ENCODE measurements at regions not wholly inside any gene's neighbourhood (a gene's known extent, or its start where the extent isn't known, plus 50 kb on each side); places are given as distances from the start of the nearest gene placed in this dataset.

DNA sequence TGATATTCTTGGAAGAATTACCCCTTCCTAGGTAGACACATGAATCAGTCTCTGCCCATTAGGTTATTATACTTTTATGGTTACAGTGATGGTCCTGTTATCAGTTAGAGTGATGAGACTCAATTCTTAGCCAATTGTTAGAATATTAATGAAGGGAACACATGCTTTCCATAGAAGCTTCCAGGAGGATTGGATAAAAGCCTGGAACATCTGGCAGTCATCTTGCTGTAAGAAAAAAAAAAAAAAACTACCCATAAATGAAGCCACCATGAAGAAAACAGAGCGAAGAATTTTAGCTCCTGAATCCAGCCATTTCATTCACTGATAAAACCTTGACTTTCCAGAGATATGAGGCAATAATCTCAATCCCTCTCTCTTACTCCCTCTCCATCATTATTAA is 262.5 kb upstream of the GRIN3A start:
- H3K27ac ChIP-seq = no peak overlapping the region
- in situ Hi-C loops (cut with MboI; ENCODE audit: low sequenced_read_pairs in 4 of 4) (no loop called here), intact Hi-C loops (cut with DNase I; ENCODE audit: low total_unique reads) (no loop called here)
- no peak overlapping the region for H3K4me3 ChIP-seq
- ATAC-seq = no peak
- TF ChIP-seq CTCF (IDR thresholded peaks at IDR 0.05 in 4 of 5, conservative IDR thresholded peaks at IDR 0.05 in 1 of 5) = no peak
- TF ChIP-seq POLR2A (IDR thresholded peaks at IDR 0.05) = no peak
- H3K36me3 ChIP-seq = no peaks in the 10 kb centered on the region
- H3K27me3 ChIP-seq = no peaks in the 10 kb centered on the region
- no peaks in the 10 kb centered on the region for H3K9me3 ChIP-seq
- DNase-seq = no peak
- H3K4me1 ChIP-seq = no peaks in the 10 kb centered on the region

DNA sequence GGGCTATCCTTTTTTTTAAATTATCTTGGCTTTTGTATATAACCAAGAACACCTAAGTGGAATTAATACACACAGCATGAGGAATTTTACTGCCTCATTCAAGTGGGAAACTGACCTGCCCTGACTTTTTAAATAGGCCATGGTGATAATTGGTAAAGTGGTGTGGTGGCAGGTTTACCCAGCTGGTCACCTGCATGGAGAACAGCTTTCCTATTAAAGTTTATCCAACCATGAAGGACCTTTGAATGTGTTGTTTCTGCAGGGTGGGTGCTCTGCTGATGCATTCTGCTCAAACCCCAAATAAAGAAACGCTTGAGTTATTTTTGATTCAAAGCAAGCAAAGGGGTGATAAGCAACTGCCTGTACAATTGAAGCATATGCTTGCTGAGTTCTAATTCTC is 261.0 kb upstream of the GRIN3A start:
- DNase-seq (no peak), ATAC-seq (no peak)
- intact Hi-C loops (cut with DNase I; ENCODE audit: low total_unique reads) (no loop called here), in situ Hi-C loops (cut with MboI; ENCODE audit: low sequenced_read_pairs in 4 of 4) (no loop called here)
- TF ChIP-seq POLR2A (IDR thresholded peaks at IDR 0.05) = no peak
- TF ChIP-seq CTCF (IDR thresholded peaks at IDR 0.05 in 4 of 5, conservative IDR thresholded peaks at IDR 0.05 in 1 of 5) = no peak
- Histone ChIP-seq H3K9me3 (no peaks in the 10 kb centered on the region), H3K36me3 (no peaks in the 10 kb centered on the region), H3K4me3 (no peak overlapping the region), H3K27ac (no peak overlapping the region), H3K4me1 (no peaks in the 10 kb centered on the region), H3K27me3 (no peaks in the 10 kb centered on the region)

DNA sequence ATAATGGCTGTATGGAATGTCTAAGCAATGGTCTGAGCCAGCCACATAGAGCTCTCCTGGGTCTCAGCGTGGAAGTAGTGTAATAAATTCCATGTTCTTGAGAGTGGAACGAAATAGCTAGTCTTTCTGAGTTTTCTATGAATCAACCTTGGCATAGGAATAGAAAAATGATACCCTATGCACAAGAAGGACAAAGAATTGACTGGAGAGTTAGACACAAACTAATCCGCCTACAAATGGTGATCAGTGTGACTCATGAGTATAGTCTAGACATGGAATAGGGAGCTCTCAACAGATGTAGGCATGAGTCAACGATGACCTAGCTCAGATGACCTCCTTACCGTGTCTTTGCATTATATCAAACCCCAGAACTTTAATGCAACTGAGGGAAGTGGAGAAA is 256.8 kb upstream of the GRIN3A start:
- H3K9me3 ChIP-seq = no peaks in the 10 kb centered on the region
- DNase-seq = no peak
- intact Hi-C loops (cut with DNase I; ENCODE audit: low total_unique reads) (no loop called here), in situ Hi-C loops (cut with MboI; ENCODE audit: low sequenced_read_pairs in 4 of 4) (no loop called here)
- no peak overlapping the region for H3K27ac ChIP-seq
- TF ChIP-seq CTCF (IDR thresholded peaks at IDR 0.05 in 4 of 5, conservative IDR thresholded peaks at IDR 0.05 in 1 of 5) (no peak), POLR2A (IDR thresholded peaks at IDR 0.05) (no peak)
- H3K36me3 ChIP-seq = no peaks in the 10 kb centered on the region
- ATAC-seq = no peak
- H3K4me3 ChIP-seq = no peak overlapping the region
- no peaks in the 10 kb centered on the region for H3K27me3 ChIP-seq
- H3K4me1 ChIP-seq = no peaks in the 10 kb centered on the region

DNA sequence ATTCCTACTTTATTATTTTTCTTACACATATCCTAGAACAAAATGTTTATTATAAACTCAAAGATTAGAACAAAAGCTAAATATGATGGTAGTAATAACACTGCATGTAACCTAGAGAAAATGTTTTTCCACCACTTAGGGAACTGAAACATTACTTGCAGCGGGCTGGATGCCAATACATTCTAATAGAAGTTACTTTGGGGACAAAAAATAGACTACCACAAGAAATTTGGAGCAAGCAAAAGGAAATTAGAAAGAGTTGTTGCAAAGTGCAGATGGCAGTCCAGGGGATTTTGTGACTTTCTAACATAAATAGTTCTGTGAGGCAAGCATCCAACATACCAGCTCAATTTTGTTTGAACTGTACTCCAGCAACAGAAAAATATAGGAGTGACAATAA is 255.3 kb upstream of the GRIN3A start:
- DNase-seq = no peak
- TF ChIP-seq POLR2A (IDR thresholded peaks at IDR 0.05) = no peak
- intact Hi-C loops (cut with DNase I; ENCODE audit: low total_unique reads) = no loop called here
- no peaks in the 10 kb centered on the region for H3K27me3 ChIP-seq
- in situ Hi-C loops (cut with MboI; ENCODE audit: low sequenced_read_pairs in 4 of 4) = no loop called here
- H3K9me3 ChIP-seq = no peaks in the 10 kb centered on the region
- no peak overlapping the region for H3K4me3 ChIP-seq
- no peak overlapping the region for H3K27ac ChIP-seq
- ATAC-seq = no peak
- no peaks in the 10 kb centered on the region for H3K36me3 ChIP-seq
- H3K4me1 ChIP-seq = no peaks in the 10 kb centered on the region

GRCh38 chr9:101991926-101992325 is 253.5 kb upstream of the GRIN3A start:
- in situ Hi-C loops (cut with MboI; ENCODE audit: low sequenced_read_pairs in 4 of 4) = no loop called here

More at GRCh38 chr9:101991926-101992325, 253.5 kb upstream of the GRIN3A start:
- no peak for DNase-seq
- Histone ChIP-seq H3K27me3 (no peaks in the 10 kb centered on the region), H3K4me3 (no peak overlapping the region), H3K27ac (no peak overlapping the region), H3K4me1 (no peaks in the 10 kb centered on the region), H3K9me3 (no peaks in the 10 kb centered on the region), H3K36me3 (no peaks in the 10 kb centered on the region)
- intact Hi-C loops (cut with DNase I; ENCODE audit: low total_unique reads) = no loop called here
- ATAC-seq = no peak
- TF ChIP-seq CTCF (IDR thresholded peaks at IDR 0.05 in 4 of 5, conservative IDR thresholded peaks at IDR 0.05 in 1 of 5) (no peak), POLR2A (IDR thresholded peaks at IDR 0.05) (no peak)
